Natural killer cell (primary cell): ENCODE measurements at regions not wholly inside any gene's neighbourhood (a gene's known extent, or its start where the extent isn't known, plus 50 kb on each side); places are given as distances from the start of the nearest gene placed in this dataset.

Experiments used
- ATAC-seq, 3 donors: fragments of 150-1000 bp in 2 of 3; fragments of 200-7000 bp in 1 of 3; cut with Tn5 transposase; 1 replicate in 1 of 3; 2 replicates in 2 of 3; pipeline ENCODE4 v1.10.0; 2021; ENCODE audit warnings: mild to moderate bottlenecking in 2 of 3, moderate library complexity in 2 of 3
- DNase-seq, 2 donors: peaks; one replicate each; pipeline versions ENCODE4 v3.0.0 to v3.0.0-alpha.2; 2013 to 2021; ENCODE audit warnings: mixed read lengths in 1 of 2
- H3K27ac ChIP-seq: one replicate; pipeline ENCODE4 v1.5.1; 2013; ENCODE audit warnings: mild to moderate bottlenecking, low read length
- H3K27me3 ChIP-seq: one replicate; pipeline ENCODE4 v1.6.1; 2013; ENCODE audit warnings: low read length; ENCODE audit not compliant: control insufficient read depth, insufficient read depth
- H3K36me3 ChIP-seq: one replicate; pipeline ENCODE4 v1.6.1; 2013; ENCODE audit warnings: low read length; ENCODE audit not compliant: control insufficient read depth, insufficient read depth
- H3K4me1 ChIP-seq: one replicate; pipeline ENCODE4 v1.6.1; 2013; ENCODE audit warnings: low read length; ENCODE audit not compliant: control insufficient read depth, insufficient read depth
- H3K4me3 ChIP-seq: one replicate; pipeline ENCODE4 v1.5.1; 2013; ENCODE audit warnings: low read length
- H3K9me3 ChIP-seq: one replicate; pipeline ENCODE4 v1.6.1; 2013; ENCODE audit warnings: low read length; ENCODE audit not compliant: control insufficient read depth, insufficient read depth
- H3K27ac Mint-ChIP-seq, 2 donors: one replicate each; pipeline ENCODE4 v1.8.0; 2022; ENCODE audit warnings: mild to moderate bottlenecking in 2 of 2, mixed read lengths in 2 of 2, moderate library complexity in 1 of 2
- H3K27me3 Mint-ChIP-seq, 2 donors: one replicate each; pipeline ENCODE4 v1.8.0; 2022; ENCODE audit warnings: low read depth in 2 of 2, mixed read lengths in 2 of 2
- H3K36me3 Mint-ChIP-seq: one replicate; pipeline ENCODE4 v1.8.0; 2022; ENCODE audit warnings: mixed read lengths
- H3K4me1 Mint-ChIP-seq, 2 donors: one replicate each; pipeline ENCODE4 v1.8.0; 2022; ENCODE audit warnings: mixed read lengths in 2 of 2
- H3K4me3 Mint-ChIP-seq: one replicate; pipeline ENCODE4 v1.8.0; 2022; ENCODE audit warnings: mild to moderate bottlenecking, moderate library complexity, mixed read lengths
- H3K9me3 Mint-ChIP-seq, 2 donors: one replicate each; pipeline ENCODE4 v1.8.0; 2022; ENCODE audit warnings: mixed read lengths in 2 of 2
- WGBS: methylation state at CpG from one replicate; pipeline ENCODE4 v1.1.7; 2013; ENCODE audit warnings: missing lambda C conversion rate; ENCODE audit not compliant: insufficient coverage; 5-methylcytosine and 5-hydroxymethylcytosine counted together
- intact Hi-C: fragments of 100-400 bp; cut with micrococcal nuclease; formaldehyde crosslinking; loops from one replicate; pipeline ENCODE4 v1.14.2; 2022
- TF ChIP-seq, protein P1 (sequence below): fragments of 200-600 bp; IDR thresholded peaks from one replicate; pipeline ENCODE4 v1.8.0; 2022; ENCODE audit warnings: antibody characterized with exemption

DNA sequence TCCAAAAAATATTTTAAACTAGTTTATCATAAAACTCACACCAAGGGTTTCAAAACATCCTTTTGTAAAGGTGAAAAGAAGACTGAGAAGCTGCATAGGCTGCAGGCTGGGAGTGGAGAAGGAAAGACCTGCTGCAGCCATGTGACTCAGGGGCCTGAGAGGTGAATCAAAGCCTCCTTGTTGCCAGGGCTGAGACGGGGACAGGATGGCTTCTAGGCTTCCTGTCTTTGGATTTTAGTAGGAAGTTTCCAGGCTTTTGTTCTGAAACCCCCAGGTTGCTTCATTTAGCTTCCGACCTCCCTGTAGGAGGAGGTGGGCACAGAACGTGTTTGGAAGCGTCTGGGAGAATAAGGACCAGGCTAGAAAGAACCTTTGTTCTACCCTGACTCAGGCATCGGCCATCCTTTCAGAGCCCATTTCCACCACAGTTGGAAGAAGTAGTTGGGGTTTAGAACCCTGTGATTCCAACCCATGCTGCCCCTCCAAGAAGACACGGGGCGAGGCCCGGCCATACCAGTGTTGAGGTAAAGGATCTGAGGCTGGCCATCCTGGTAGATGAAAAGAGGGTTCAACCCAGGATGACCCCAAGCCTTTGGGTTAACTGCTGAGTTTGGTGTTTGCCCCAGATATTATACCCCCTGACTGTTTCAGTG, 122.4 kb downstream of the SLC25A47 start:
- Mint-ChIP-seq H3K36me3 (no peaks in the 10 kb centered on the region), H3K27me3 (no peaks in the 10 kb centered on the region), H3K27ac (no peak overlapping the region), H3K9me3 (no peaks in the 10 kb centered on the region), H3K4me1 (peaks cover 13 to 31% of the 10 kb centered on the region in 2 donors), H3K4me3 (no peak overlapping the region)
- ATAC-seq (no peak), DNase-seq (no peak)
- Histone ChIP-seq H3K4me1 (peaks cover 6% of the 10 kb centered on the region), H3K36me3 (no peaks in the 10 kb centered on the region), H3K4me3 (no peak overlapping the region), H3K27ac (no peak overlapping the region), H3K27me3 (no peaks in the 10 kb centered on the region), H3K9me3 (no peaks in the 10 kb centered on the region)
- WGBS: 98% methylated on average over 8 of the region's 8 CpGs
- intact Hi-C loops: no loop called here
- TF ChIP-seq, protein P1, sequence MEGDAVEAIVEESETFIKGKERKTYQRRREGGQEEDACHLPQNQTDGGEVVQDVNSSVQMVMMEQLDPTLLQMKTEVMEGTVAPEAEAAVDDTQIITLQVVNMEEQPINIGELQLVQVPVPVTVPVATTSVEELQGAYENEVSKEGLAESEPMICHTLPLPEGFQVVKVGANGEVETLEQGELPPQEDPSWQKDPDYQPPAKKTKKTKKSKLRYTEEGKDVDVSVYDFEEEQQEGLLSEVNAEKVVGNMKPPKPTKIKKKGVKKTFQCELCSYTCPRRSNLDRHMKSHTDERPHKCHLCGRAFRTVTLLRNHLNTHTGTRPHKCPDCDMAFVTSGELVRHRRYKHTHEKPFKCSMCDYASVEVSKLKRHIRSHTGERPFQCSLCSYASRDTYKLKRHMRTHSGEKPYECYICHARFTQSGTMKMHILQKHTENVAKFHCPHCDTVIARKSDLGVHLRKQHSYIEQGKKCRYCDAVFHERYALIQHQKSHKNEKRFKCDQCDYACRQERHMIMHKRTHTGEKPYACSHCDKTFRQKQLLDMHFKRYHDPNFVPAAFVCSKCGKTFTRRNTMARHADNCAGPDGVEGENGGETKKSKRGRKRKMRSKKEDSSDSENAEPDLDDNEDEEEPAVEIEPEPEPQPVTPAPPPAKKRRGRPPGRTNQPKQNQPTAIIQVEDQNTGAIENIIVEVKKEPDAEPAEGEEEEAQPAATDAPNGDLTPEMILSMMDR: no peak

DNA sequence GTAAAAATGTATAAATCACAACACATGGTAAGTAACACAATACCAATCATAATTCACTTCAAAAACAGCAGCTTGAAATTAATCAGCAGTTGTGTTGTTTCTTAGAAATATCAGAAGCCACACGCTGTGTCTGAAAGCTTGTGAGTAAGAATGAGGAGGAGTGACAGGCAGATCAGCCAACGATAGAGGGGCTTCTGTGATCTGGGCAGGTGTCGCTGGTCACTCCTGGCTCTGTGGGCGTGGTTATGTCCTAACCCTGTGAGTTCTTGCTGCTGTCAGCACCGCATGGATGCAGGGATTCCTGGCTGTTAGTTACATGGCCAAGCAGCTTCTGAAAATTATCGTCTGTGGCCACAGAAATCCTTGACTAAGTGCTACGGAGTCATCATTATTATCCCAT, 123.4 kb downstream of the SLC25A47 start:
- whole genome bisulfite sequencing: 86% methylated on average over 6 of the region's 7 CpGs
- DNase-seq (no peak), ATAC-seq (no peak)
- TF ChIP-seq, protein P1: no peak
- H3K4me1 ChIP-seq: peaks cover 6% of the 10 kb centered on the region
- Mint-ChIP-seq H3K4me1 (peaks cover 9 to 30% of the 10 kb centered on the region in 2 donors), H3K27me3 (no peaks in the 10 kb centered on the region), H3K4me3 (no peak overlapping the region), H3K27ac (no peak overlapping the region), H3K9me3 (no peaks in the 10 kb centered on the region), H3K36me3 (no peaks in the 10 kb centered on the region)
- no peak overlapping the region for H3K27ac ChIP-seq
- H3K9me3 ChIP-seq: no peaks in the 10 kb centered on the region
- no peak overlapping the region for H3K4me3 ChIP-seq
- no peaks in the 10 kb centered on the region for H3K36me3 ChIP-seq
- intact Hi-C loops: no loop called here
- no peaks in the 10 kb centered on the region for H3K27me3 ChIP-seq

DNA sequence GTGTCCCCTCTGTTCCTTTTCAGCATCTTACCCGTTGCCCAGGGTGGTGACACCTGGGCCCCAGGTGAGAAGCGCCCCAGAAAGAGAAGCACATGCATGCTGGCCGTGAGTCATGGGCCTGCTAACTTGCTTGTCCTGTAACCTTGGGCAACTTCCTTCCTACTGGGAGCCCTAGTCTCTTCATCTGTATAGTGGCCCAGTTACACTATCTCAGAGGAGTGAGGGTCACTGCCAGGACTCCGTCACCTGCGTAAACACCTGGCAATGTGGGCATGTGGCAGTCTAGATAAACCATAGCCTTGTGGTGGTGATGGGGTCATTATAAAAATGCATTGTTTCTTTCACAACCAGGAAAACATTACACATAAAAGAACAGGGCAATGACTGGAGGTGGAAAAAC, 125.2 kb downstream of the SLC25A47 start:
- intact Hi-C loops: no loop called here
- TF ChIP-seq, protein P1: no peak
- H3K4me1 ChIP-seq: peaks cover 6% of the 10 kb centered on the region
- Mint-ChIP-seq H3K9me3 (no peaks in the 10 kb centered on the region), H3K4me1 (peaks cover 6 to 22% of the 10 kb centered on the region in 2 donors), H3K4me3 (no peak overlapping the region), H3K27ac (peak overlapping the region in 1 of 2 donors; percentile 58), H3K27me3 (no peaks in the 10 kb centered on the region), H3K36me3 (no peaks in the 10 kb centered on the region)
- no peak overlapping the region for H3K4me3 ChIP-seq
- H3K27me3 ChIP-seq: no peaks in the 10 kb centered on the region
- 87% methylated on average over 3 of the region's 5 CpGs for WGBS
- ATAC-seq: no peak
- DNase-seq: no peak
- no peaks in the 10 kb centered on the region for H3K9me3 ChIP-seq
- H3K36me3 ChIP-seq: no peaks in the 10 kb centered on the region
- H3K27ac ChIP-seq: no peak overlapping the region
